SKM-1 treated with dmso at 0.1 percent for 144 hours (cell line): ENCODE measurements at regions not wholly inside any gene's neighbourhood (a gene's known extent, or its start where the extent isn't known, plus 50 kb on each side); places are given as distances from the start of the nearest gene placed in this dataset.
A peak's percentile ranks its signal among the peaks of the same experiment; 100 is the strongest.

Source experiments
- DNase-seq: peaks from one replicate; lab custom pipeline; 2025; ENCODE audit not compliant: unreplicated experiment; lab: John Stamatoyannopoulos, UW

DNA sequence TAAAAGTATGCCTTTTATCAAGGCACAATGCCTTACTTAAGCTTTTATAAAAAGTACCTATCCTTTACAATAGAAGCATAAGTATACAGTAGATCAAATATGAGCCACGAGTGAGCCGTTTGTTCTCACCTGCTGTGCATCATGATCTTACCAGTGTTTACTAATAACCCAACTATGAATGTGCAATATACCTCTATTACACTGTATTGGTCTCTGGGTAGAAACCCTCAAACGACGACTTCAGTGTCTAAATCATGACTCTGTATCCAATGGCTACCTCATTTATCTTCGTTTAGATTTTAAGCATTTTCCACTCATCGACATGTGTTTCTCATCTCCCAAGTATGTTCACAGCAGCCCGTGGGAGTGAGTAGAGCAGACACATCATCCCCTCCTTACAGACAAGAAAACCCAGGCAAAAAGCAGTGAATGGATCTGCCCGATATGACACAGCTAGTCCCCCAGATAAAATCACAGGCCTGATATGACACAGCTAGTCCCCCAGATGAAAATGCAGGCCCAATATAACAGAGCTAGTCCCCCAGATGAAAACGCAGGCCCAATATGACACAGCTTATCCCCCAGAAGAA, 279.8 kb downstream of the TNS1 start:
- DNase-seq, result no peak

DNA sequence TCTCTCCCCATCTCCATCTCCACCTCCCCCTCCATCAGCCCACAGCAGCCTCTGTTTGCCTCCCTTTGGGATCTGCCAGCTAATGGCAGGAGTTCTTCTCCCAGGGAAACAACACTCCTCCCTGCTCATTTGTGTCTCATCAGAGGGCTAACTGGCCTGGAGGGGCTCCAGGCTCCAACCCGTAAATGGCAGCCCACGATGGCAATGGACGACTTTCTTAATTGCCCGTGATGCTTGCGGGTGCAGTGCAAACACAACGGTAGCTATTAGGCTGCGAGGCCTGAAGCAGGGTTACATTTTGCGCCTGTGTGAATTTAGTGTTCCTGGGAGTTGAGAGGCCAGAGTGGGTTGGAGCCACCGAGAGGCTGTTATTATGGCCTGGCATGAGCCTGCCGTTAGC, 285.1 kb downstream of the TNS1 start:
- DNase-seq, result no peak

DNA sequence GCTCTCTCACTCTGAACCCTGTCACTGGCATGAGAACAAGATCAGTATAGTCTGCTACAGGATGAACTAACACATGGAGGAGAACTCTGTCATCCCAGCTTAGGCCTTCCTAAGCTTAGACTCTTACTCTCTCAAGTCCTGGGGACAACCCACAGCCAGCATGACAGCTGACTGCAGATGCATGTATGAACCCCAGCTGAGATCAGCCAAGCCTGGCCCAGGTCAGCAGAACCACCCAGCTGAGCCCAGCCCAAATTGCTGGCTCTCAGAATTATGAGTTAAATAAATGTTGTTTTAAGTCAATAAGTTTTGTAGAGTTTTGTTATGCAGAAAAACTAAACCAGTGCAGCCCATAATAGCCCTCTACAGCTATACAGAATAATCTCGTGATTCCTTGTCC, 287.3 kb downstream of the TNS1 start:
- no peak for DNase-seq

DNA sequence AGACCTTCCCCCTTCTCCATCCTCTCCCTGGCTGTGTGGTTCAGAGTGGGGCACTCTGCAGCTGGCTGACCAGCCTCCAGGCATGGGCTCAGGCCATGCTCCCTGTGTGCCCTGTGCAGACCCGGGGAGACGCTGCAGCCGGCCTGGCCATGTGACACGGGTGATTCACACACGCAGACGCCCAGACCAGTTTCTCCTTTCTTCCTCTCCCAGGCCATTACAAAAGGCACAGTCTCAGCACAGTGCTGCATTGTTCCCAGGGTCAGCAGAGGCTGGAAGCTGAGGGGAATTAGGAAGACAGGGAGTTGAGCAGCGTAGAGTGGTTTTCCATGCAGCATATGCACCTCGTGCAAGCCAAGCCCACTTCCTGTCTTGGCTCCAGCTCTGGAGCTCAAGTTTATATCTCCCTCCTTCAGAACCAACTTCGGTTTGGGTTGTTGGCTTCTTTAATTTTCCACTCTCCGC, 288.5 kb downstream of the TNS1 start:
- DNase-seq, result no peak

DNA sequence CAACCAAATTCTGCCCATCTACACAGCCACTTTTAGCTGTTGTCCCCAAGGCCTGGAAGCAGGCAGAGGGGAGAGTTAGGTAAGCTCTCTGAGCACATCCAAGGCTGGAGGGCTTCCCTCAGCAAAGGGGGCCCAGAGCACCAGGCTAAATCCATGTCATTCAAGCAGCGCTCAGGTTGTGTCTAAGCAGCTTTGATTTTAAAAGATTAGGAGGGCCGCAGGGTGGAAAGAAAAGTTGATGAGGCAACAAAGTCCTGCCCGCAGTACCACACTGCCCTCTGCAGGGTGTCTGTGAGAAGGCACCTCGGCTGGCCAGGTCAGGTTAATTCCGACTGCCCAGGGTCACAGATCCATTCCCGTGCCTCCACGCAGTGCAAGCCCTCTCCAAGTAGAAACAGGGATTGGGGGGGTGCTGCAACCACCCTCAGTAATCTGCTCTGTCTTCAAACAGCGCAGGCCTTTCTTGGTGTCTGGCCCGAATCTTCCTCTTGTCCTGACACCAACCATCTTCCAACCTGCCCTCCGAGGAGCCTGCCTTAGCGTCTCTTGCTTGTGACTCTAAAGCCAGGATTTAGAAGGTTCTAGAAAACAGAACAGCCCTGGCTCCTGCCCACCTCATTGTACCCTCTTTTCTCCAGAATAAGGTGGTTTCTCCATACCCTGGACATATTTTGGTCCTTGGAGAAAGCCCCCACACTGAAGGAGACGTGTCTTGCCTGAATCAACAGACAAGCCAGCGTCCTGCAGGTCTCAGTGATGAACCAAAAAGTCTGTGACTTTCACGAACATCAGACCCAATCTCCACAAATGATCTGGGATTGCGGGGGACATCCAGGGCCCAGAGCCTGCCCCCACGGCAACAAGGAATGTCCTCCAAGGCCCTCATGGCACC, 289.2 kb downstream of the TNS1 start:
- DNase-seq, result peak; percentile 53

DNA sequence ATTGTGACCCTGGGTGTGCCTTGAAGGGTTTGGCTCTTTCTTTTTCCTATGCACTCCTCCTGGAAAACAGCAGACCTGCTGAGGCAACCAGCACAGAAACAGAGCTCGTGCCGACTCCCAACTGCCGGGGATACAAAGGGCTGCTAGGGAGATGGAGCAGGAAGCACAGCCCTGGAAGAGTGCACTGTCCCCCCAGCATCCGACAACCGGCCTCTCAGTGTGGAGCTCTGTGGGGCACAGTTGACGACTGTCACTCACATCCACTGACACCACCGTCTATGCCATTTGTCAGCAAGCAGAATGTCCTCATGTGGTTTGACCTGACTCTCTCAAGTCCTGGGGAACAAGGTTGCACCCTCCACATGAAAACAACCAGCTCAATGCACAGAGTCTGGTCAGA, 290.4 kb downstream of the TNS1 start:
- DNase-seq, result no peak

DNA sequence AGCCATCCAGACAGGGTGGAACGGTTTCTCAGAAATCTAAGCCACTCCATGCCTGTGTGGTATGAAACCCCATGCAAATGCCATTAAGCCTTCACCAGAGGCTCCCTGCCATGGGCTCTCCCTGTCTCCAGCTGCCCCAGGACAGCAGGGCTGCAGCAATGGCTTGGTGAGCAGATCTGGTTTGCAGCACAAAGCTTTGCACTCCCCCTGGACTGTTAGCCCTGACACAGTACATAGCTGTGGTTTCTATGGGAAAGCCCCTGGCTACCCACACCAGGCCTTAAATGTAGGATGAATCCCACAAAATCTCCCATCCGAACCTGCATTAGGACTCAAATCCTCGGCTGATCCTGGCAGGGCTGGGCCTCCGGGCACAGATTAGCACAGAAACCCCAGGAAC, 291.6 kb downstream of the TNS1 start:
- DNase-seq, result no peak

DNA sequence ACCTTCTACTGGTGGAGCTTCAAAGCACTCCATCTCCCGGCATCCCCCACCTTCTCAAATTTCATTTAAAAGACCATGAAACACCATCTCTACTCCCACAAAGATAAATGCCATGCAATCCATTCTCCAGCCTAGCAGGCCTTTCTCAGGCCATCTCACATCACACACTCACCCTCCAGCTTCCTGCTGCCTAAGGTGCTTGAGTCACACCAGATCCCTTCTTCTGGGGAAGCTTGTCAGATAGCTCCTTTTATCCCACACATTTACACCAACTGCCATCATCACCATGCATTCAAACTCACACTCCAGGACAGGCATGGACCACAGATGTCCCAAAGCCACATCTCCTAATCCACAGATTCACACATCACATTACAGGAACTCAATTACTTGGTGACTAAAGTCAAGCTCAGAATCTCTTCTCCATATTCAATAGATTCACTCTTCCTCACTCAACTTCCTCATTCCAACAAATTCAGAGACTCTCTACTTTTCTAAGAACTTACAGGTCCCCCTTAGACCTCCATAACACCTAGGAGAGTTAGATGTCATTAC, 292.5 kb downstream of the TNS1 start:
- DNase-seq, result peak; percentile 17

DNA sequence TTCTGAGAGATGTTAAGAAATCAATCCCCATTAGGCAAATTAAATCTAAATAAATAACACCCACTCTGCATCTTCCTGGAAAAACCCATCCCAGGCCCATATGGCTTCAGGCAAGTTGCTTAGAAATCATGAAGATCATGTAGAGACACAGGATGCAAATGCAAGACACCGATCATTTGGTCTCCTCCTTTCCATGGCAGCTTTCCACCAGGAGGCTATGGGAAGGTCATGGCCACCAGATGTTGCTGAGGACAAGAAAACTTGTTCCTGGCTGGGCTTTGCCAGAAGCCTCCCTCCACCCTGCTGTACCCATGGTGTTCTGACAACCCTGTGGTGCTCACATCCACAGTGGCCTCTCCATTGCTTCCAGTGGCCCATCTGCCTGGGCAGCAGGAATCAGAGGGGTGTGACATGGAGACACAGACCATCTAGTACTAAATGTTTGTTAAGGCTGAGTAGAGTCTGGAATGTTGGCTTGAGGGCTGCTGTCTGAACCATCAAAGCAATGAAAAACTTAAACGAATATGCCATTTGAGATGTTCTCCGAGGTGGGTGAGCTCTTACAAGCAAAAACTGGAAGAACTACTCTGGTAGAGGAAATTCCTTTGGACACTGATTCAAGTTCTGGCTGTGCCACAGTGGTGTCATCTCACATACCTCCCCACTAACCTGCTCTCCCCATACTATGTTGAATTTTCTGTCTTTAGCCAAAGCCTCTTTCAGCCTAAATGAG, 293.2 kb downstream of the TNS1 start:
- no peak for DNase-seq

DNA sequence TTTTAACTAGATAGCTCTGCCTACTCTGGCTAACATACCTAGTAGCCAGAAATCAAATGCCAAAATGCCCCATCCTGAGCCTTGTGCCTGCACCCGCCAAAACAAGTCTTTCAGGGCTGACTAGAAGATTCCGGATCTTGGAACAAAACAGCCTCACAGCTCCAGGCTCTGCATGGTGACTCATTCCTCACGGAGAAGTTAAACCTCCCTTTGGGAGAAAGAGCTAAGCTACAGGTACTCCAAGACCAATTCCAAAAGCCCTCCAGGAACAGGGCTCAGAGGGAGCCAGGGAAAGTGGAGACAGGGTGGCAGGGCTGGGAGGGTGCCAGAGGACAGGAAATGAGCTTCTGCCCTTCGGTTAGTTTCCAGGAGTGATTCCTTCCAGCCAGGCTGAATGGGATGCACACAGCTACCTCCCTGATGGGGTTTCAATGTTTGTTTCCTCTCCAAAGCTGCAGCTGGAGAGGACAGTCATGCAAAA, 295.6 kb downstream of the TNS1 start:
- no peak for DNase-seq

DNA sequence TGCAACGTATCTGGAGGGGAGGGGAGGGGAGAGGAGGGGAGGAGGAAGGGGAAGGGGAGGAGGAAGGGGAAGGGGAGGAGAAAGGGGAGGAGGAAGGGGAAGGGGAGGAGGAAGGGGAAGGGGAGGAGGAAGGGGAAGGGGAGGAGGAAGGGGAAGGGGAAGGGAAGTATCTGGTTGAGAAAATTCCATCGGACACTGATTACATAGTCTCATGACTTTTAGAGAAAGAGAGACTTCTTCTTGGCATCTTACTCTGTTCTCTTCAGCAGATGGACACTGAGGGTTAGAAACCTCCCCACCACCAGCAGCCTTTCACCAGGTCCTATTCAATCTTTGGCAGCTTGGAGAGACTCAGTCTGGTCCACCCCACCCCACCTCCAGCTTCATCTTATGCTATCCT, 296.3 kb downstream of the TNS1 start:
- no peak for DNase-seq

DNA sequence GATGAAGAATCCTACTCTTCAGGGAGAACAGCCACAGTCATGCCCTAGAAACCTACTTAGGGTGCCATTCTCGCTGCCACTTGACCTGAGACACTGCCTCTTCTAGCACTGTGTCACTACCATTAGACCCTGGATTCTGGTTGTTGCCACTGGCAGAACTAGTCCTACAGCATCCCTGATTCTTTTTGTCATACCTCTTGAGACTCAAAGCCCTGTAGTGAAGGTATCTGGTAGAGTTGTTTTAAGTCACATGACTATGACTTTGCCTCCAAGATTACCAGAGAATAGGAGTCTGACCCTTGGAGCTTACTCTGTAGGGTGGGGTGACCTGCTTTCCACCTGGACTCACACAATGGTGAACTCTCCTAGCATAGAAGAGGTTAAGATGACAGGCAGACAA, 296.7 kb downstream of the TNS1 start:
- DNase-seq, result no peak

DNA sequence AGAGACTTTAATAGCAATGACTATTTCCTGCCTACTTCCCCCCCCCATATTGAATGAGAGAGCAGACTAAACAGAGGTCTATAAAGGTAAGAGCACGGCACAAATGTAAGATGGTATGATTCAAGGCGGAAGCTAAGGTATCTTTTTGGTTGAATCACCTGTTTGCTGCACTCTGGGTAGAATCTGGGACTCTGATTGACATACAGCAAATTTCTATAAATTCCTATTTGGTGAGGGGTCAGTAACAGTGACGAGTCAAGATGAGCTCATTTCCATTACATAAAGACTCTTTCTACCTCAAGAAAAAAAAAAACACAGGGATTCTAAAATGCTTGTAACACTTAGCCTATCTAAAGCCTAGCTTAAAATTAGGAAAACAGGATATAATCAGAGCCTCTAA, 297.3 kb downstream of the TNS1 start:
- DNase-seq, result no peak

DNA sequence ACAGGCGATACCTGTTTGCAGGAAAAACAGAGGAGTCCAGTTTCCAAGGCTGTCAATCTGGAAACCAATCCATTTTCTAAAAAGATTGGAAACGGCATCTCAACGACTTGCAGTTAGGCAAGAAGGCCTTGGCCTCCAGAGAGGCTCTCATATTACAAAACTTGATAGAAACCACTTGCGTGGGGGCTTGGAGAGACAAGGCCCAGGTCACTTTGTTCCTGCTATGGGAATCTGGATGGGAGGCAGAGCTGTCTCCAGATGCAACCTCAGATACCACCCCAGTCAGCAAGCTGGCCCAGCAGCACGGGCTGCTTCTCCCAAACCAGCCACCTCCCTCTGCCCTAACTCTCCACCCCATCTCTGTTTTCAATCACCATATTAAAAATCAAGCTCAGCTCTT, 298.8 kb downstream of the TNS1 start:
- no peak for DNase-seq

DNA sequence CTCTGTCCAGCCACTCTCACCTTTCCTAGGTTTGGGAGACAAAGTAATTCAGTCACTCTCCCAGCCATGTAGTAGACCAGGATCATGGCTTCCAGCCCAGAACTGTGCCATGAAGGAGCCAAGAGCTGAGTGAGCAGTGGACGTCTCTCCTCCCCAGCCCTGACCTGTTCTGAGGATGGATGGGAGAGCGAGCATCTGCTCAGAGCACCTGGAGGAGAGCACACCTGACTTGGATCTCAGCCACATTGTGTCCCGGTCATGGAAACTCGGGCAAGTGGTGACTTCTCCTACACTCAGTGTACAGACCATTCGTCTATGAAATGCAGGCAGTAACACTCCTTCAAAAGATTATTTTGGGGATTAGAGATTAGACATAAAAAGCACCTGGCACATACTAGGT, 299.7 kb downstream of the TNS1 start:
- no peak for DNase-seq

DNA sequence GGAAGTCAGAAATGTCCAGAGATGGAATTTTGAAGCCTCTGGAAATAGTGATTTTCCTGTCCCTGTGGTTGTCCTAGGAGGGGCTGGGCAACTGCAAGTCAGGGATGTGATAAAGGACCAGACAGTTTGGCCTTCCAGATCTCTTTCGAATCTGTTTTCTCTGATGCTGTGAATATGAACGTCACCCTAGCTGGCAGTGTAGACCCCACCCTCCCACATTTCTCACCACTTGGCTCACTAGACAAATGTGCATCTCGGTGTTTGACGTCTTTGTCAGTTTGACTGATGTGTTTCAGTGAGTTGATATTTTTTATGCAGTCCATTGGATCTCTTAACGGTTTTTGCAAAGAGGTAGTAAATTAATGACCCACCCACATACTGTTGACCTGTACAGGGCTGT, 301.2 kb downstream of the TNS1 start:
- DNase-seq, result no peak

DNA sequence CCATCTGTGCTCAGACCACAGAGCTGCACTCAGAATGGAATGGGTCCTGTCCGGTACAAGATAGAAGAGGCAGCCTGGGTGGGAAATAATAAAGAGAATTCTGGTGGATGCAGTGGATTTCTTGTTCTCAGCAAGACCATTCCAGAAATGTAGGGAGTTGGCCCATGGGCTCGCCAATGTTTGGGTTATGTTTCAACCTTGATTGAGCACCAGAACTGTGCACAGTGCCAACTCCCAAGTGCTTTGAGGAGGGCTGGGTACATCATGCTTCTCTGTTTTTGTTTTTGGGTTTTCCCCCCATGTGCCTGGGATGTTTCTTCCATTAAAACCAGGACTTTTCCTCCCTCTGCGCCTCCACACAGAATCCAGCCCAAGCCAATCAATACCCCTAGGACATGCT, 304.1 kb downstream of the TNS1 start:
- no peak for DNase-seq

DNA sequence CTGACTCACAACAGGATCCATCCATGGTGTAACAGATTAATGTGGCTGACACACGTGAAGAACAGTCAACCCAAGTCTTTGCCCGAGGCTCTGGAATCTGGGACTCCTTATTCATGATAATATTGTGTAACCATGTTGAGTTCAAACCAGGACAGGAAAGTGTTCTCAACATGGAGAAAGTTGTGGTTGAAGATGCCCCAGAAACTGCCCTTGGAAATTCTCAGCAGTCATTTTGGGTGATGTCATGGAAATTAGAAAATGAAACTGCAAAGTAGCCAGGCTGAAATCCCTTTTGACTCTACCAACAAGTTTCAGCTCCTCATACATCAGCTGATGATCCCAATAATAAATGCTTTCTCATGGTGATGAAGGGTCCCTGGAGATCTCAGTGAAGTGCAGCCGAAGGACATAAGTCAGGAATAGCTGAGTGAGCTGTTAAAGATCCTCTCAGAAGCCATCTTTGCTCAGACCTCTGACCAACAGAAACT, 307.7 kb downstream of the TNS1 start:
- no peak for DNase-seq

DNA sequence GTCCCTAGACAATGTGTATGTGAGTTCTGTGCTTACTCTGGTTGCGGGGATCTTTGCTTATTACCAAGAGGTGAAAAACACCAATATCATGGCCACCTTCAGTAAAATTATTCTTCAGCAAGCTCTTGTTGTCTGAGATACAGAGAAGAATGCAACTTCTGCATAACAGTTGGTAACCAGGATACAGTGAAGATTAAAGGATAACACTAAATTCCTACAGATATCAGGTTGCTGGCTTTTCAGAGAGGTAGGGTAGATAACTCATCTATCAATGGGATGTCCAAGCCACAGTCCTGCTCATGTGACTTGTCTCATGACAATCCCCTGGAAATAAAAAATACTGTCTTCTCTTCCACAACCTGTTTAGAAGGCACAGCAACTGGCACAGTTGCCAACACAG, 308.5 kb downstream of the TNS1 start:
- no peak for DNase-seq

DNA sequence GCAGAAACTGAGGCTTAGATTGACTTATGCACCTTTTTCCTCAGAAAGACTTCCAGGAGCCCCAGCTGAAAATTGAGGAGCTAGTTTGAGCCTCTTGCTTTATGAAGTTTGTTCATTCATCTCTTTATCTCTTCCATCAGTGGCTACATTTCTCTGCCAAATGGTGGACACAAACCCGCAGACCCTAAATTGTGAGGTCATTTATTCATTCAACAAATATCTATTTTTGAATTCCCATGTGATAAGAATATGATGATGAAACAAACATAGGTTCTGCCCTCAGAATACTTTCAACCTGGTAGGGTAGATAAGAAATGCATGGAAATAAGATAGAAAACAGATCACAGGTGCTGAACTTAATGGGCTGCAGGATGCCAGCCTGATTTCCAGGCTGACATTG, 309.4 kb downstream of the TNS1 start:
- no peak for DNase-seq

DNA sequence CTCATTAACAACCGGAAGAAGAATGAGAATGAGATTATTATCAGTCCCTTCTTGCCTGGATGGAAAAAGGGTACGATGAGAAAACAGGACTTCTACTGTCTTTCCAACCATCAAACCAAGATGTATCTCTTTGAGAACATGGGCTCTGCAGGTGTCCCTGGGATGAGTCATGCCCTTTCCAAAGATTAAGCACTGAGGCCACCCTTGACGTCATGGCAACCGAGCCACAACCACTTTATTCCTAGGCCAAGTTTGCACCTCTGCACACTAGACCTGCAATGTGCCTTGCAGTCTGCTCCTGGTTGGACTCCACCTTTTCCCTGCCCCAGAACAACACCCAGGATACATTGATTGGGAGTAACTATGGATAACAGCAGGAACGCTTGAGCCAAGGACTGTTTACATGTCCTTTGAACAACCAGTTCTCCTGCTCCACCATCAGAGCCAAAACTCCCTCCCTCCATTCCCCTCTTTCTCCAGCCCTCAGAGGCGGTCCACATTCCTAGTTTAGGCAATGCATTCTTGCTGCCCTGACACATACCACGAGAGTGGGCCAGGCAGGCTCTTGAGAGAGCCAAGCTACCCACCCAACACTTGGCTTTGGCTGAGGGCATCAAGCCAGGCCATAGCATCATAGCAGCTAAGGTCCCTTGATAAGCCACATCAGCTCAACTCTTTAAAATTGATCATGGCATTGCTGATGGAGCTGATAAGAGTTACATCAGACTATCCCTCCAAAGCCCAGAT, 310.7 kb downstream of the TNS1 start:
- DNase-seq, result no peak
